CMK (cell line): ENCODE measurements at regions not wholly inside any gene's neighbourhood (a gene's known extent, or its start where the extent isn't known, plus 50 kb on each side); places are given as distances from the start of the nearest gene placed in this dataset.
"Not testable (repeated sequence)": the region's sequence is repeated elsewhere in the genome, so short reads cannot be mapped to it uniquely, and the experiment has no call there.

ENCODE experiments used
- DNase-seq: peaks from one replicate; pipeline ENCODE4 v3.0.0-alpha.2; 2010; ENCODE audit warnings: low read depth

GRCh38 chr5:52255308-52255707, 532.4 kb upstream of the ITGA1 start:
- no peak for DNase-seq

DNA sequence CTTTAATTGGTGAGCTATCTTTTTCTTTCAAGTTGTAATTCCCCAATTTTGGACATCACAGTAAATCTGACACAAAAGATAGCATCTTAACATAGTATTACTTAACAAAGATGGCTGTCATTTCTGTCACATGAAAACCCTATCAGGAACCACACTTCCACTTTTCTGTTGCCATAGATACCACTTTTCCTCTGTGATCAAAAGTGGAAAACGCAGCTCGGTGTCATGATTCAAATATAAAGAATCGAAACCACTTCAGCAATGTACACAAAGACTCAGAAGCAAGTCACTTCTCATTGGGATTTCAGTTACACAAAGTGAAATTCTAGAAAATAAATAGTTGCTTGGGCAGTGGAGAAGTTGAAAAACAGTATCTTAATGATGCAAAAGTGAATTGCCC, 524.9 kb upstream of the ITGA1 start:
- DNase-seq = no peak

DNA sequence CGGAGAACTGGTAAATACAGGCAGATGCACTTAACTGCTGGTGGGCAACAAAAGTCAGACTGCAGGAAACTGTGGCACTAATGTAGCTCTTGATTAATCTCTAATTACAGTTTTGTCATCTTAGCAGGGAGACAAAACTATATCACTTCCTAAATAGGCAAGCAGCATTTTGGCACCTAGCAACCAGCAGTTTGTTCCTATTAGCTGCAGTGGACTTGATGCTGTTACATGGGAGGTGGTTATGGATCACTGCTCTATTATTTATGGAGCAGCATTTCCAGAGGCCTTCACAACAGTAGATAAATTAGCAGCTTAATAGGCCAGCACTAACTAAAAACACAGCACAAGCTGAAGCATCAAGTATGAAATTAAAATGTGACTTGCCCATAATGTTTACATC, 518.3 kb upstream of the ITGA1 start:
- no peak for DNase-seq

GRCh38 chr5:52269859-52270258, 517.9 kb upstream of the ITGA1 start:
- no peak for DNase-seq

DNA sequence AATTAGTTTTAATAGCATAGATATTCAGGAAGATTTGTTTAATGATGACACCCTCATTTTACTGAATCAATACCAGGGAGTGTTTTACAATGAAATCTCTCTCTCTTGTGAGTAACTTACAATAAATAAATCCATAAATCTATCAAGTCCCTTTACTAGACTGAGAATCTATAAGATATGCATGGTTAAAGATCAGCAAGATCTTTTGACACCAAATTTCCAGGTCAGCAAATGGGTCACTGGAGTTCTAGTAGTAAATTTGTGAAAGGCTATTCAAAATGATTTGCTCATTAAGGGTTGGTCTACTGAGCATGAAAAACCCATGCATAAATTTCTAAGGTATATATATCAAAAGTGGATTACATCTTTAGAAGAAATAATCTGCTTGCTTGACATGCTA, 512.1 kb upstream of the ITGA1 start:
- no peak for DNase-seq

DNA sequence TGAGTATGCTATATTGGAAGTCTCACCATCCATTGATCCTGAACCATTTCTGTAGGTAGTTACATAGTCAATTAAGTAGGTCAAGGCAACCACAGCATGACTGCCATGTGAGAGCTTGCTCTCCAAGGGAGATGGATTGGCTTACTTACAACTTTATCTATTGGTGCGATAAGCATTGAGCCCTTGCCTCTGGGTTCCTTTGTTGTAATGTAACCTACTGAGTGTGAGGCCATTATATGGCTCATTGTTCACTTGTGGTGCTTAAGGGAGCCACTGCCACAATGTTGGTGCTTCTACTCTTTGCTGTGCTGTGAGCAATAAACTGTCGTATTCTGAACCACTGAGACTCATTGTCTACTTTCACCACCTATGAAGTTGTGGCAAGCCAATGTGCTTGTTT, 510.6 kb upstream of the ITGA1 start:
- DNase-seq = no peak

DNA sequence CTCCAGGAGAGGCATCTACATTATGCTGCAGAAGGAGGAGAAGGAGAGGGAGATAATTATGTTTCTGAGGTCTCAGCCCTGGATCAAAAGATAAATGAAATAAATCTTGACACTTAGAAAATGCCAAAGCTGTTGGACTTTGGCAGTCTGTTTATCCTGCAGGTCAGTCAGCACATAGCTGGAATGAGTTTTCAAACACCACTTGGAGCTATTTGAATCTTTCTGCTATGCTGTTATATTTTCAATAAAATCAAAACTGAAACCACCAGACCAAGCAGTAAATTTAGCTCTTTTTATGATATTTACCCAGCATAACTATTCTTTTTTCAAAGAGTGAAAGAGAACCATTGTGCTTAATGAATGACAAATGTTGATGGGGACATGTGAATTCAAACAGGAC, 505.1 kb upstream of the ITGA1 start:
- no peak for DNase-seq

- DNase-seq = no peak
These were observed 504.5 kb upstream of the ITGA1 start for GRCh38 chr5:52283221-52283620.

DNA sequence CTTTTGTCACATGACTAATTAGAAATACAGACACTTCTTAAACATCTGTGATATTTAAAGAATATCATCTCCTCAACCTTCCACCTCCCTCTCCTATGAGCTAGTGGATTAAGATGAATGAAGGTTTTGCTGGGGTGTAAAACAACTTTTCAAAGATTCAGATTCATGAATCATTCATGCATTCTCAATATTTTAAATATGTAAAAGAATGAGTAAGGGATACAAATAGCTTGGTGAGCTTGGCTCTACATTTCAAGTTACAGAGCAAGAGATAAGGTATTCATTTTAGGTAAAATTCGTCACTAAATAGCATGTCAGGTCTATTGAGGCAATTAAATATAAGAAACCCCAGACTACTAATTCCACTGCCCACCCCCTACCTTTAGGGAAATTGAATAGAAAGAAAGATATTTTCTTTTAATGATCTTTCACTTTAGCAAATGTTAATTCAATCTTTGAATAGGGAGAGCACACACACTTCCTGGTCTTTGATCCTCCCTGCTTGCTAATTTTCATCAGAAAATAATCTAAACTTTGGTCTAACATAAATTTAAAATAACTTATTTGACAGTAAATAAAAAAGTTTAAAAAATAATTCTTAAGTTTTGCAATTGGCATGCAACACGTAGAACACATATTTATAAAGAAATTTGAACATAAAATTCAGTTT, 486.9 kb upstream of the ITGA1 start:
- DNase-seq = no peak

DNA sequence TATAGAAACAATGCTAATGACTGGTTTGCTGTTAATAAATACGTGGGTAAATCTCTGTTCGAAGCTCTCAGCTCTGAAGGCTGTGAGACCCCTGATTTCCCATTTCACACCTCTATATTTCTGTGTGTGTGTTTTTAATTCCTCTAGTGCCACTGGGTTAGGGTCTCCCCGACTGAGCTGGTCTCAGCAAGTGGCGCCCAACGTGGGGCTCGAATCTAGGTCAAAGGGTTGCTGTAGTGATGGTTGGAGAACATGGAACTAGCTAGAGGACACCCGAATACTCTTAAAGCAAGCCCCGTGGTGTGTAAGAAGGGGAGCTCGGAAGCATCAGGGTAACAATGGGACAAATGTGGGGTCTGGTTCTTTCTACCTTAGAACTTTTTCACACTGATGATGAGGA, 482.9 kb upstream of the ITGA1 start:
- not testable (repeated sequence) for DNase-seq

DNA sequence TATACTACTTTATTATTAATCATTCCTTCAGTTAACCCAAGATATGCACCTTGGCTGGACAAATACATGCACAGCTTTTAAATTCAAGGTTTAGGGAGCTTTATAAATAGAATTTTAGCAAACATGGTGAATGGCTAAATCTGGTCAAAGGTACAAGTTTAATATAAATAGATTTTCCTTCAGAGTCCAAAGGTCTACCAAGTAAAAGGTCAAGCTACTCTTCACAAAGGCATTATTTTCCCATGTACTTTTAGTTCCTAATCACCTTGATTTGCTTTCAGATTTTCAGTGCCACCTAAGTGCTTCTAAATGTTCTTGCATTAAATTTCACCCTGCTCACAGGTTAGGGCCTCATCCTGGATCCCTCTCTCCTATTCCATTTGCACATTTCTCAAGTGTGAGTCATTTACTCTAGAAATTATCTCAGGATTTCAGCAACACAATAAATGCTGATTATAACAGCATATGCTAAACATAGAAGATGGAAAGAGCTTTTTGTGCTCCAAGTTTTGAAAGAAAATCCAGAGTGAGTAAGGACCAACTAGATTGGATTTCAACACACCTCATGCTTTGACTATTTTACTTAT, 459.4 kb upstream of the ITGA1 start:
- no peak for DNase-seq

DNA sequence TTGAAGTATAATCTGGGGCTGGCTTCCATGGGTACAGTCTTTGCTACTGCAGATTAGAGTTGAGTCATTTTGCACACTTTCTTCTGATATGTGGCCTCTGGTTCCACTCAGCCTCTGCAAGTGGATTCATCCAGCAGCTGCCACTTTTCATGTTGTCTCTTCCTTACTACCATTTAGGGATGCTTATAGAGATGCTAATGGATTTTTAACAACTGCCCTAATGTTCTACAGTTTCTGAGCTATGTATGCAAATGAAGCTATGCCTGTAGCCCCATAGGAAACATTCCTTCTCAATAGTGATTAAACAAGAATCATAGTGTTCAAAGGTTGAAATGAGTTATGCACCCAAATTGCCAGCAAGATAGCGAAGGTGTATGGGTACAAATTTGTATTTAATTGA, 456.0 kb upstream of the ITGA1 start:
- no peak for DNase-seq

DNA sequence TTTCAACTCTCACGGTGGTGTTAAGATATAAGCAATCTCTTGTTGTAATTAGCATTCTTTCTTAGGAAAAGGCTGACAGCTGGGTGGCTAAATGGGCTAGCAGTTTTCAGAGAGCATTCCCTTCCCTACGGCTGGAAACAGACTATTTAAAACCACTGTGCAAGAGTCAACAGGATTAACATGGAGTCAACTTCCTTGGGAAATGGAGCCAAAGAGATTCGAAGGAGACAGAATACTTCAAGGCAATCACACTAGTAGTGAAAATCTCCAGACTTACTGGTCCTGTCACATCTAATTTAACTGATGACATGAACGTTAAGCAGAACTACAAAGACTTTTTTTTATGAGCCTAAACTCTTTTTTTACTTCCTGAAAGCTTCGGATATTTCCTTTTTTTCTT, 453.3 kb upstream of the ITGA1 start:
- DNase-seq = no peak

DNA sequence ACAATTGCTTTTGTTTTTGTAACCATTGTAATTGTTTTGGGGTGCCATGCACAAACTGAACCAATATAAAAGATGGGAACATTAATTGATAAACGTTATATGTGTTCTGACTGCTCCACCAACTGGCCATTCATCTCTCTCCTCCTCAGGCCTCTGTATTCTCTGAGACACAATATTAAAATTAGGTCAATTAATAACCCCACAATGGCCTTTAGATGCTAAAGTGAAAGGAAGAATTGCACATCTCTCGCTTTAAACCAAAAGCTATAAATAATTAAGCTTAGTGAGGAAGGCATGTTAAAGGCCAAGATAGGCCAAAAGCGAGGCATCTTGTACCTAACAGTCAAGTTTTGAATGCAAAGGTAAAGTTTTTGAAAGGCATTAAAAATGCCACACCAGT, 448.4 kb upstream of the ITGA1 start:
- no peak for DNase-seq

GRCh38 chr5:52342361-52342760, 445.4 kb upstream of the ITGA1 start:
- DNase-seq = no peak

DNA sequence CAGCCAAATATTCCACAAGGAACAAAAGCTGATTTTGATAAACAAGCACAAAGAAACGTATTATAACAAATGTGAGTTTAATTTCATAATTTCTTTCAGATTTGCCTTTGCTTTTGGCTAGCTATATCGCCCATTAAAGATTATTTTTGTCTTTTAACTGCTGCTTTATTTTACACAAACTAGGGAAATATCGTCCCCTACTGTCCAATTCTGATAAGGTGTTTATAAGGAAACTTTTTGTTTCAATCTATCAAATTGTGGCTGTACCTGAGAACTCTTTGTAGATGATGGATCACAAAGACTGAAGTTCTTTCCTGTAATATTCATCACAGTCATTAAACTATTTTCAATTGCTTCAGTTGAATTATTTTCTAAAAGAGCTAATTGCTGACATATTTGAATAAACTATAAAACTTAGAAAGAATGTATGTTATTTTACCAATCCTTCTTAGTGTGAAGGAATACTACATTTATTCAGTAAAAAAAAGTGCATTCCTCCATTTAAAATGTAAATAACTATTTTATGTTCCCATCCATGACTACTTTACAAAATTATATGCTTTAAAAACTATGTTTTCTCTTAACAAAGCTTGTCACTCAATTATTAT, 431.3 kb upstream of the ITGA1 start:
- DNase-seq = no peak

- no peak for DNase-seq
These were observed 428.5 kb upstream of the ITGA1 start for GRCh38 chr5:52359261-52359660.

DNA sequence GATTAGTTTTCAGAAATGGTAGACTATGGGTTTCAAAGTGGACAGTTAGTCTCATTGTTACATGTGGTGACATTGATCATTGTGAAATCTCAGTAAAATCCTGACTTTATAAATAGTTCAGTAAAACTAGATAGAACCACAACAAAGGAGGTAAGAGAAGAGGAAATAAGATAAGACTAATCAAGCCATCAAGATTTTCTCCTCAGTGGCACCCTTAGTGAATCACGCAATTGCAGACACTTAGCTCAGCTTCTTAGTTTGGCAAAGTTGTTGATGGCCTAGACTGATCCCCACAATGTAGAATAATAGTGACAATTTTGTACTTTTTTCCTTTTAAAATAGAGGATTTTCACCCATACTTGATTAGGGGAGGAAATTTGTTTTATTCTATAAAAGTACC, 426.7 kb upstream of the ITGA1 start:
- DNase-seq = no peak

GRCh38 chr5:52374286-52374685, 413.4 kb upstream of the ITGA1 start:
- no peak for DNase-seq

DNA sequence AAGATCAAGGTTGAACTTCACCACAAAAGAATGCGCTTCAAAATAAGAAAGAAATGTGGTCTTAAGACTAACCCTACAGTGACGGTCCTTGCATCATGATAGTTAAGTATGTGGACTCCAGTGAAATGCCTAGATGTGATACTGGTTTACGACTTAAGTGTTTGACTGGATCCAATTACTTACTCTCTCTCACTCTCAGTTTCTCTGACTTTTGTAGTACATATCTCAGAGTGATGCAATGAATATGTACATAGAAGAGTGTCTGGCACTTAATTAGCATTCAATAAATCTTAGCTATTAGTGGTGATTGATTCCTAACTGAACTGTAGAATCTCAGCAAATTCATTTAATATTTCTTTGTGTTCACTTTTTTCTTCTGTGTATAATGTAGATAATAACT, 411.7 kb upstream of the ITGA1 start:
- no peak for DNase-seq

- DNase-seq = no peak
These were observed 411.1 kb upstream of the ITGA1 start for GRCh38 chr5:52376592-52376991.

DNA sequence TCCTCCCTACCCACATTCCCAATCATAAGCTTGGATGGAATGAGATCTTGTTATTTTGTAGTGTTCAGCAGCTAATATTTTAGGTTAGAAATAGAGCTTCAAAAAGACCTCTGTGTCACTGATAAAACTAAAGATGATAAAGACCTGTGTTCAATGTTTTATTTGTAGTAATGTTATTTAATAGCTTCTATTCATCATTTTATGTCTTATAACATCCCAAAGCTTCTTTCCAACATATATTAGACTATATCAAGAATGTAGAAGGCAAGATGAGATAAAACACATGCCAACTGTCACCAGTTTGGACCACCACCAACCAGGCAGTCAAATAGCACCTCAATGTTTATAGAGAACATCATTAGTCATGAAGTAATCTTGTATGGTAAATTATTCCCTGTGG, 409.5 kb upstream of the ITGA1 start:
- no peak for DNase-seq

GRCh38 chr5:52388349-52388748, 399.4 kb upstream of the ITGA1 start:
- no peak for DNase-seq

- no peak for DNase-seq
These were observed 395.4 kb upstream of the ITGA1 start for GRCh38 chr5:52392321-52392720.
